ENCODE measurements at regions not wholly inside any gene's neighbourhood (a gene's known extent, or its start where the extent isn't known, plus 50 kb on each side); places are given as distances from the start of the nearest gene placed in this dataset.
"Not testable (repeated sequence)": the region's sequence is repeated elsewhere in the genome, so short reads cannot be mapped to it uniquely, and the experiment has no call there.

DNA sequence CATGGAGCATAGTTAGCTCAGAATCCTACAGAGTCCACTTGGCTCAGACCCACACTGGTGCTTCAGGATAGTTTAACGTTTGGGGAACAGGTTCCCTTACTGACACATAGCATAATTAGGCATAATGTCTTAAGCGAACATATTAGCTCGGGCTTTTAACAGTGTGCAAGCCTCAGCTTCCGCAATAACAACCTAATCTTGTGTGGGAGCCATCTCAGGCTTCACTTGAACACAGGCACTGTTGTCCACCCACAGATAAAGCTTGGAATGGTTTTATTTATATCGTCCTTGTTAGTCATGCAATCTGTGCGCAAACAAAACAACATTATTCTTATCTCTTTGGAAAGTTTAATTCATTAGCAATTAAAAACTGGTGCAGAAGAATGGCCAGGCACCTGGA lies 293.5 kb upstream of the NOTCH2NLA start:
- H3K27me3 Mint-ChIP-seq; ATAC-seq (replicated peaks); H3K4me1 Mint-ChIP-seq; H3K36me3 Mint-ChIP-seq (ENCODE audit: low read depth); H3K27ac Mint-ChIP-seq; H3K9me3 Mint-ChIP-seq; H3K4me3 Mint-ChIP-seq: not testable (repeated sequence)

DNA sequence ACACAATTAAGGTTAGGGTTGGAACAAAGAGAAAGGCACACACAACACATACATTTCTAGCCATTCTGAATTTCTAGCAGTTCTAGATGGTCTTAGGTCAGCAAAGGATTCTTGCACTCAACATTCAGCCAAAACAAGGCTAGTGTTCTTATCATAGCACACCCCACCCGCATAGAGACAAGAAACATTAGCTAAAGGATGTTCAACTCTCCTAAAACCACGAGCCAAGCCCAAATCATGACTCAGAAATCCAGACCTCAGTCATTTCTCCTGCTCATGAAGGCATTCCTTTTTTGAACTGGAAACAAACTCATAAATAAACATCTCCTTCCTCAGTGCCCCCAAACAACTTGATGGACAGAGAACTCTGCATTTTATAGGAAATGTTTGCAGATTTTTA lies 293.0 kb upstream of the NOTCH2NLA start:
- ATAC-seq (replicated peaks); H3K4me3 Mint-ChIP-seq; H3K9me3 Mint-ChIP-seq; H3K36me3 Mint-ChIP-seq (ENCODE audit: low read depth); H3K4me1 Mint-ChIP-seq; H3K27ac Mint-ChIP-seq; H3K27me3 Mint-ChIP-seq: not testable (repeated sequence)

DNA sequence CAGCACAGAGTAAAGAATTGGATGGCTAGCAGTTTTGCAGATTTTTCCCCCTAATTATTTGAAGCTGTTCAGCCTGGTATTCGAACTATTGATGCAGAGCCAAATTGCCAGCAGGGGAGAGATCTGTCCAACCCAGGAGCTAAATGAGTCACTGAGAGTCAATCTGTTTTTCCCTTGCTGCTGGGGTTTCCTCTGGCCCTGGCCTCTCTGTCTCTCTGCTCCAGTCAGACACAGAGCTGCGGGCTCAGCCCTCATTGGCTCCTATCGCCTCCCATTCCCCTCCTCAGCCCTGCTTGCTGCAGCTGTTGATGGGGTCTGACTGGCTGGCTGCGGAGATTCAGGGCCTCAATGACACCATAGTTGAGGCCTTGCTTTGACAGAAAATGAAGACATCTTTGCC lies 284.9 kb upstream of the NOTCH2NLA start:
- not testable (repeated sequence) for H3K36me3 Mint-ChIP-seq (ENCODE audit: low read depth); H3K4me3 Mint-ChIP-seq; ATAC-seq (replicated peaks); H3K27me3 Mint-ChIP-seq; H3K9me3 Mint-ChIP-seq; H3K27ac Mint-ChIP-seq; H3K4me1 Mint-ChIP-seq

DNA sequence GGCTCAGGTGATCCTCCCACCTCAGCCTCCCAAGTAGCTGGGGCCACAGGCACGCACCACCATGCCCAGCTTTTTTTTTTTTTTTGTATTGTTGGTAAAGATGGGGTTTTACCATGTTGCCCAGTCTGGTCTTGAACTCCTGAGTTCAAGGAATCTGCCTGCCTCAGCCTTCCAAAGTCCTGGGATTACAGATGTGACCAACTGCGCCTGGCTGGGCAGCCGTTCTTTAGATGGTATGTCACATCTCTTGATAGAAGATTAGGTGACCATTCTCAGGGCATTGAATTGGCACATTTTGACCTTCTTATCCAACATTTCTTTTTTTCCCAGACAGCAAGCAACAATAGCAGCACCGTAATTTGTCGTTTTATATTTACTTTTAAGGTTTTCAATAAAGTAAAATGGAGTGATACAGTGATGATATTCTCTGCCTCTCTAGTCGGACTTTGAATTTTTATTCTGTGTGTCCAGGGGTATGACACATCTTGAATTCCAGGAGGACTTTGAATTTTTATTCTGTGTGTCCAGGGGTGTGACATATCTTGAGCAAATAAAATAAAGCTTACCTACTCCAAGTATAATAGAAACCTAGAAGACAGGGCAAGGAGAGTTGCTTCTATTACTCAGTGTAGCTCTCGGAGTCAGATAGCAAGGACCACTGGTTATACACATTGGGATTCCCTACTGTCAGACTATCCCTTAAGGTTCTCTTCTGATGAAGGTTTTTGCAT lies 282.4 kb upstream of the NOTCH2NLA start:
- not testable (repeated sequence) for H3K27ac Mint-ChIP-seq; H3K27me3 Mint-ChIP-seq; H3K4me3 Mint-ChIP-seq; H3K9me3 Mint-ChIP-seq; ATAC-seq (replicated peaks); H3K36me3 Mint-ChIP-seq (ENCODE audit: low read depth); H3K4me1 Mint-ChIP-seq

DNA sequence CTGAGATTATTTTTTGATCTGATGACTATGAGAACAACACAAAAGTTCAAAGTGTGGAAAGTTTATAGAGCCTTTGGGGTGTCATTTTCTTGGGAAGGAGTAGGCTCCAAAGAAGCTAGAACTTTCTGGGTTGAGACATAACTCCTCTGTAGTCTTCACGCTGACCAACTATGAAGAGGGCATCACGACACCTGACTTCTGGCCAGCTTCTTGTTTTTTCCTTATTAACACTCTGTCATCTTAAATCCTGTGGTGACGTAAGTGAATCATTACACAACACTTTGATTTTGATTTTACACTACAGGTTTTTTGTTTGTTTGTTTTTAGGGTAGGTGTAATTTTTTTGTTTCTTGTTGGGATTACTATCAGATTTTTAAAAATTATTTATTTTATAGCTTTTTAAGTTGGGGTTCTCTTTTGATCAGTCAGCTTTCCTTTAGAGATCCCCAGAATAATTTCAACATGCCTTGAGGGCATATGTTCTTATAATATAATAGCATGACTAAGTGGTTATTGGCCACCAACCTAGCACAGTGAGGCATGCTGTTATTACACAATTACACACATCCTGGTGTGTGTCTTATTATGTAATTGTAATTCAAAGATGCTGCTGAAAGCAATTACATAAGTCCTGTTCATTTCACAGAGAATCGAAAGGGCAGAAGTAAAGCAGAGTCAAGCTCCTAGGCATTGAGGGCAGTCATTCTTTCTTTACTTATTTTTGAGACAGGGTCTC lies 281.6 kb upstream of the NOTCH2NLA start:
- H3K27me3 Mint-ChIP-seq; H3K27ac Mint-ChIP-seq; H3K4me1 Mint-ChIP-seq; H3K36me3 Mint-ChIP-seq (ENCODE audit: low read depth); H3K9me3 Mint-ChIP-seq; ATAC-seq (replicated peaks); H3K4me3 Mint-ChIP-seq: not testable (repeated sequence)

DNA sequence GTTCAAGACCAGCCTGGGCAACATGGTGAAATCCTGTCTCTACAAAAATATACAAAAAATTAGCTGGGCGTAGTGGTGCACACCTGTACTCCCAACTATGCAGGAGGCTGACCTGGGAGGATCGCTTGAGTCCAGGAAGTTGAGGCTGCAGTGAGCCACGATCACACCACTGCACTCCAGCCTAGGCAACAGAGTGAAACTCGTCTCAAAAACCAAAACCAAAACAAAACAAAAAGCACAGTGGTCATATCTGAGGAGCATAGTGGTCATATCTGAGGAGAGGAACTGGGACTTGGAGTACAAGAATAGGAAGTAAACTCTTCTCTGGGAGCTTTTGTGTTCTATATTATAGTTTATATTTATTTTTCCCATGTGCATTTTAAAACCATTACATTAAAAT lies 275.3 kb upstream of the NOTCH2NLA start:
- H3K36me3 Mint-ChIP-seq (ENCODE audit: low read depth); H3K4me3 Mint-ChIP-seq; ATAC-seq (replicated peaks); H3K9me3 Mint-ChIP-seq; H3K27me3 Mint-ChIP-seq; H3K4me1 Mint-ChIP-seq; H3K27ac Mint-ChIP-seq: not testable (repeated sequence)

DNA sequence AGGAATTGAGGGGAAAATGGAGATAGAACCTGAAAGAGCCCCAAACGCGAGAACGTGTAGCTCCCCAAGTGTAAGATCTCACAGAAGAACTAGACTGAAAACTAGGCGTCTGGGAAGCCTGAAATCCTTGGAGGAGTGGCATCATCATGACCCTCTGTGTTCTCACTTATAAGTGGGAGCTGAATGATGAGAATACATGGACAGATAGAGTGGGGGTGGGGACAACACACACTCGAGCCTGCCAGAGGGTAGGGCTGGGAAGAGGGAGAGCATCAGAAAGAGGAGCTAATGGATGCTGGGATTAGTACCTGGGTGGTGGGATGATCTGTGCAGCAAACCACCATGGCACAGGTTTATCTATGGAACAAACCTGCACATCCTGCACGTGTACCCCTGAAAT lies 258.7 kb upstream of the NOTCH2NLA start:
- not testable (repeated sequence) for H3K4me3 Mint-ChIP-seq; H3K36me3 Mint-ChIP-seq (ENCODE audit: low read depth); ATAC-seq (replicated peaks); H3K9me3 Mint-ChIP-seq; H3K27ac Mint-ChIP-seq; H3K4me1 Mint-ChIP-seq; H3K27me3 Mint-ChIP-seq

DNA sequence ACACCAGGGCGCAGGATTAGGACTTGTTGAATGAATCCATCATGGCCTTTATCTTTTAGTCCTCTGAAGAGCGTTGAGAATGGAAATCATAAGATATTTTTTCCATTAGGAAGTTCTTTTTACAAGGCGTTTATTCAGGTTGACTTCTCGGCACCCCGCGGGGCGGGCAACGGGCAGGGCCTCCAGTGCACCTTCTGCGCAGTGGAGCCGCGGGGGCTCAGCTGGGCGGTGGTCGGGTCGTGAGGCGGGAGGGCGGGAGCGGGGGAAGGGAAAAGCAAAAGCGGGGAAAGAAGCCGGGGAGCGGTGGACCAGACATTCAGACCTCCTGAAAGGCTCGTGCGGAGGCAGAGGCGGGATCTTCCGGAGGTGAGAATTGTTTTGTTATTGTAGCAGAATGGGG lies 258.3 kb upstream of the NOTCH2NLA start:
- not testable (repeated sequence) for H3K4me3 Mint-ChIP-seq; H3K27ac Mint-ChIP-seq; ATAC-seq (replicated peaks); H3K36me3 Mint-ChIP-seq (ENCODE audit: low read depth); H3K27me3 Mint-ChIP-seq; H3K4me1 Mint-ChIP-seq; H3K9me3 Mint-ChIP-seq

DNA sequence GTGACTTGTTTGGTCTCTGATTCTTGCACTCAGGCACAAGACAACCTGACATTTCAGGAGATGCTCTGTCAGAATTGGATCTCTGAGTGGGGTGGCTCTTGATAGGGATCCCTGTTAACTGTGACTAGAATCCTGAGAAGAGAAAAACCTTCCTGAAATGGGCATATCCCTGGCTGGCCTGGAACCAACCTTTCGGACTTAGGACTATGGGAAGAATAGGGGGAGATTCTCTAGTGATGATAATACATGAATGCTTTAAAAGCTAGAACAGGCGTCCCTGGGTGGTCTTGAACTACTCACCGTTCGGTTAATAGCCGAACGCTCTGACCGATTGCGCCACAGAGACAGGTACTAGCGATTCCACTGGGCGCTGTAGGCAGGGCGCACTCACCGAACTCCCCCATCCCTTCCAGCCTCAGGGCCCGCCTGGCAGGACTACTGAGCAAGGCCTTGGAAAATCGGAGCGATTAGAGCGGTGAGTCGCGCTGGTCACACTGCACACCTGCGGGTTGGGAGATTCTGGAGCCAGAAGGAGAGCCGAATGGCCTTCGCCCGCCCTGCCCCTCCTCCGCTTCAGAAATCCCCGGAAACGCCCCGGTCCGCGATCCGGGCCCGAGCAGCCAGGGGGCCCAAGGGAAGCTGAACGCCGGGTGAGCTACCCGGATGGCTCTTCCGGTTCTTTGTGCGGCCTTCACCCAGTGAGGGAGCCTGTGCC lies 257.6 kb upstream of the NOTCH2NLA start:
- H3K27ac Mint-ChIP-seq; H3K4me3 Mint-ChIP-seq; H3K27me3 Mint-ChIP-seq; H3K9me3 Mint-ChIP-seq; H3K4me1 Mint-ChIP-seq; H3K36me3 Mint-ChIP-seq (ENCODE audit: low read depth); ATAC-seq (replicated peaks): not testable (repeated sequence)

DNA sequence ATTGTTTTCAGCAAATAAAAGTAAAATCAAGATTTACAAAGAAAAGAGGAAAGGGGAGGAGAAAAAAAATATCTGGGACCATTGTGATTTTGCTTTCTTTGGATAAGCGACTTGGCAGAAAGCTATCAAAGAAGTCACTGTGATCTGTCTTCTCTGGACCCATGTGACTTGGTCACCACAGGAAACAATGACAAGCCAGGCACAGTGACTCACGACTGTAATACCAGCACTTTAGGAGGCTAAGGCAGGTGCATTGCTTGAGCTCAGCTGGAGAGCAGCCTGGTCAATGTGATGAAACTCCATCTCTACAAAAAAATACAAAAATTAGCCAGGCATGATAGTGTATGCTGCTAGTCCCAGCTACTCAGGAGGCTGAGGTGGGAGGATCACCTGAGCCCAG lies 255.4 kb upstream of the NOTCH2NLA start:
- H3K9me3 Mint-ChIP-seq; H3K36me3 Mint-ChIP-seq (ENCODE audit: low read depth); H3K27ac Mint-ChIP-seq; H3K4me1 Mint-ChIP-seq; H3K4me3 Mint-ChIP-seq; H3K27me3 Mint-ChIP-seq: not testable (repeated sequence)
- ATAC-seq (replicated peaks) = peak; percentile 99

DNA sequence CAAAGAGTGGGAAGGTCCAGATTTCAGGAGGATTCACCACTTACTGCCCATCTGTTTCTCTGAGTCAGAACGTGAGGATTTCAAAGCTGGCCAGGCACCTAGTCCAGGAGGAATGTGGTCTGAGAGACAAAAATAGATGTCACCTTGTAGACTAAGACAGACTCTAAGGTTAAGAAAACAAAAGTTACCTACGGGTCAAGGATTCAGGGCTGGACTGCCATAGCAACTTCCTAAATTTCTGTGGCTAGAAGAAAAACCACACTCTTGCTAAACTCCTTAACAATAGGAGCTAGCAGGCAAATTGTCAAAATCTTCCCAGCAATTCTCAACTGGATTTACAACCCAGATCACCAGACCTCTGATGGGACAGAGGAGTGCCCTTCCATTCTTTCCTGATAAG lies 250.4 kb upstream of the NOTCH2NLA start:
- H3K36me3 Mint-ChIP-seq (ENCODE audit: low read depth); H3K27me3 Mint-ChIP-seq; H3K9me3 Mint-ChIP-seq; H3K4me3 Mint-ChIP-seq; H3K4me1 Mint-ChIP-seq; H3K27ac Mint-ChIP-seq; ATAC-seq (replicated peaks): not testable (repeated sequence)

DNA sequence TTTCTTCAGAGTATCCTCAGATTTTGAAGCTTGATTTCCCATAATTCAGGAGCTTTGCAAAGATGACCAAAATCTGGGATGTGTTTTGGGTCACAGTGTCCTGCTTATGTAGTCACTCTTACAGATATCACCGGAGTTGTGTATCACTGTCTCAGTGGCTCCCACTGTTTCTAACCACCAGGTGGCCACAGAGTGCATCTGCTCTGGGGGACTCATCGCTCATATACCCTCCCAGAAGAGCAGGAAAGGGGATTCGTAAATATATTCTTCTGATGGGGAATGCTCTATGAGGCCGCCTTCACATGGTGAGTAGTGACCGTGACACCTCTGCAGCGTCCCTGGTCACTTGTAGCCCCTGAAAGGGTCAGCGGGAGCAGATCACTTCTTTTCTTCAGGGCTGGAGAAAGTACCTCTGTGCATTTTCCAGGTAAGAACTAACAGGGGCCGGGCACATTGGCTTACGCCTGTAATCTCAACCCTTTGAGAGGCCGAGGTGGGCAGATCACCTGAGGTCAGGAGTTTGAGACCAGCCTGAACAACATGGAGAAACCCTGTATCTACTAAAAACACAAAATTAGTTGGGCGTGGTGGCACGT lies 249.4 kb upstream of the NOTCH2NLA start:
- H3K36me3 Mint-ChIP-seq (ENCODE audit: low read depth); H3K4me3 Mint-ChIP-seq; H3K27me3 Mint-ChIP-seq; H3K27ac Mint-ChIP-seq; H3K4me1 Mint-ChIP-seq; H3K9me3 Mint-ChIP-seq: not testable (repeated sequence)
- peak; percentile 43 for ATAC-seq (replicated peaks)

DNA sequence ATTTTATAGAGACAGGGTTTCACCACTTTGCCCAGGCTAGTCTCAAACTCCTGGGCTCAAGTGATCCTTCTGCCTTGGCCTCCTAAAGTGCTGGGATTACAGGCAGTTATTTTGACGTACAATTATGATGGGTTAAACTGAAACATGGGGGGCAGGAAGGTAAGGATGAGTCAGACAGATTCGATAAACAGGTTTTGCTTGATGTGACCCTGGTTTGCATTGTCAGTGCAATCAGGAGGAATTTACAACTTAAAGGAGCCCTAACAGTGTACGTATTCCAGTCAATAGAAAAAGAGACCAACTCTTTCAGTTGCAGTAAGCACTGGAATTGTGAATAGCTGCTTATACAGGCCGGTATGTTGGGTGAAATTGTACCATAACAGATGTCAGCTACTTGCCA lies 246.3 kb upstream of the NOTCH2NLA start:
- not testable (repeated sequence) for H3K27me3 Mint-ChIP-seq; H3K4me1 Mint-ChIP-seq; H3K36me3 Mint-ChIP-seq (ENCODE audit: low read depth); H3K27ac Mint-ChIP-seq; ATAC-seq (replicated peaks); H3K4me3 Mint-ChIP-seq; H3K9me3 Mint-ChIP-seq

DNA sequence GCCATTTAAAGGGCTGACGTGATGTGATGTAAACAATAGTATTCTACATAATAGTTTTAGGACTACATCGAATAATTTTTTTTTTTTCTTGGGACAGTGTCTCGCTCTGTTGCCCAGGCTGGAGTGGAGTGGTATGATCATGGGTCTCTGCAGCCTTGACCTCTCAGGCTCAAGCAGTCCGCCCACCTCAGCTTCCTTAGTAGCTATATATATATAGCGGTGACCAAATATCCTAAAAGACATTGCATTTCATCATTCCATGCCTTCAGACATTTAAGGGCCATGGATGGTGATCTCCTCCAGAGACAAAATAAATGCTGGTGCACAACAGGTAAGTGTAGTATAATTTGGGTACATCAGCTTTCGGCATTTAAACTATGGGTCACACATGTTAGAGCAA lies 245.4 kb upstream of the NOTCH2NLA start:
- not testable (repeated sequence) for H3K4me1 Mint-ChIP-seq; H3K27ac Mint-ChIP-seq; H3K9me3 Mint-ChIP-seq; ATAC-seq (replicated peaks); H3K36me3 Mint-ChIP-seq (ENCODE audit: low read depth); H3K4me3 Mint-ChIP-seq; H3K27me3 Mint-ChIP-seq

Data from activated T-helper 17 cell treated with anti-CD3 and anti-CD28 coated beads, Interleukin-2, amount 50 U/mL, for 72 hours (primary cell).